Mesodermal cell (in vitro differentiated cells): ENCODE measurements at regions not wholly inside any gene's neighbourhood (a gene's known extent, or its start where the extent isn't known, plus 50 kb on each side); places are given as distances from the start of the nearest gene placed in this dataset.

ENCODE experiments used
- H3K27ac ChIP-seq: 2 replicates; pipeline ENCODE4 v1.7.0; 2013; ENCODE audit warnings: mild to moderate bottlenecking, low read depth, low read length, moderate library complexity; ENCODE audit not compliant: severe bottlenecking
- H3K36me3 ChIP-seq: 2 replicates; pipeline ENCODE4 v1.7.1; 2013; ENCODE audit warnings: mild to moderate bottlenecking, low read length, moderate library complexity; ENCODE audit not compliant: control insufficient read depth, insufficient read depth
- H3K4me1 ChIP-seq: one replicate; pipeline ENCODE4 v1.7.1; 2013; ENCODE audit warnings: mild to moderate bottlenecking, low read length; ENCODE audit not compliant: insufficient read depth, control insufficient read depth, poor library complexity, severe bottlenecking
- H3K4me3 ChIP-seq: 2 replicates; pipeline ENCODE4 v1.7.0; 2013; ENCODE audit warnings: low read length, control low read depth, mild to moderate bottlenecking; ENCODE audit not compliant: insufficient read depth, poor library complexity, severe bottlenecking; ENCODE audit errors: extremely low read depth
- H3K9me3 ChIP-seq: 2 replicates; pipeline ENCODE4 v1.7.1; 2013; ENCODE audit warnings: mild to moderate bottlenecking, low read length, moderate library complexity; ENCODE audit not compliant: control insufficient read depth
- WGBS, 2 experiments: methylation state at CpG; one replicate each; pipeline ENCODE4 v1.1.5; 2013; ENCODE audit warnings: missing lambda C conversion rate in 2 of 2; ENCODE audit not compliant: insufficient coverage in 2 of 2; 5-methylcytosine and 5-hydroxymethylcytosine counted together

DNA sequence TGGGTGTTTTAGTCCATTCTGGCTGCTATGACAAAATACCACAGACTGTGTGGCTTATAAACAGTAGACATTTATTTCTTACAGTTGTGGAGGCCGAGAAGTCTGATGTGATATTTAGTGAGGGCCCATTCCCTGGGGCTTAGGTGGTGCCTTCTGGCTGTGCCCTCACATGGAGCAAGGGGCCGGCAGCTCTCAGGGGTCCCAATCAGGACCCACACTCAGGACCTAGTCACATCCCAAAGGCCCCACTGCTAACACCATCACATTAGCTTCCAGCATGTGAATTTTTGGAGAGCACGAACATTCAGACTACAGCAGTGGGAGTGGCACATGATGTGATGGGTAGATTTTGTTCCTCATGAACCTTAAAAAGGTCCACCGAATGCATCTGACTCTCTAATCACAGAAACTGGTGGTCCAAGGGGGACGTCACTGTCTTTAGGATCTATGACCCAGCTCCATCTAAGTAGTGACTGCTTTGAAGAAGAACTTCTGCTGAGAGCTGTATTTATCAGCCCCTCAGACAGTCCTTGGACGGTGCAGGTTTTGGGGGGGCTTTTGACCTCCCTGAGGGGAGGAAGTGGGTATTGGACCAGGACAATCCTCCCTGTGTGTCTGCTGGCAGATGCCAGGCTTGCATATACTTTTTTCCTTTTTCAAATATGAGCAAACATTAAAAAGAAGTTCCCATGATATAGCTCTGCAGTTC lies 154.5 kb upstream of the ZNF32 start:
- 60 to 100% methylated on average over 1 to 2 of the region's 6 CpGs for WGBS, 2 experiments
- H3K4me1 ChIP-seq = no peaks in the 10 kb centered on the region
- H3K27ac ChIP-seq = no peak overlapping the region
- no peaks in the 10 kb centered on the region for H3K9me3 ChIP-seq
- H3K36me3 ChIP-seq = no peaks in the 10 kb centered on the region
- H3K4me3 ChIP-seq = no peak overlapping the region

DNA sequence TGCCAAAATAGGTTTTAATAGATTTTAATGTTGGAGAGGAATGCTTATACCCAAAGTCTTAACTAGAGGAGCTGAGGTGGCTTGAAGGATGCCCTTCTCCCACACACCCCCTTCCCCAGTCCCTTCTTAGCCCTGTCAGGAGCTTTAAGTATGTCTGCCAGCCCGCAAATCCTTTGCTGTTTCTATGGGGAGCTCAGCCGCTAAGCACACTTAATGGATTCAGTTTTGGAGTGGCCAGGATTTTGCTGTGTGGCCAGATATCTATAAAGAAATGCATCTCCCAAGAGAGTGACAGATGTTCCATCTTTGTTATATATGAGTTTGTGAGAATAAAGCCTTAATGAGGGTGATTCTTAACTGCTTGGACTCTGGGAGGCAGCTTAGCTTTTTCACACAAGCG lies 152.9 kb upstream of the ZNF32 start:
- H3K36me3 ChIP-seq = no peaks in the 10 kb centered on the region
- no peaks in the 10 kb centered on the region for H3K9me3 ChIP-seq
- no peak overlapping the region for H3K27ac ChIP-seq
- 71 to 100% methylated on average over 1 of the region's 3 CpGs for WGBS, 2 experiments
- H3K4me3 ChIP-seq = no peak overlapping the region
- no peaks in the 10 kb centered on the region for H3K4me1 ChIP-seq

DNA sequence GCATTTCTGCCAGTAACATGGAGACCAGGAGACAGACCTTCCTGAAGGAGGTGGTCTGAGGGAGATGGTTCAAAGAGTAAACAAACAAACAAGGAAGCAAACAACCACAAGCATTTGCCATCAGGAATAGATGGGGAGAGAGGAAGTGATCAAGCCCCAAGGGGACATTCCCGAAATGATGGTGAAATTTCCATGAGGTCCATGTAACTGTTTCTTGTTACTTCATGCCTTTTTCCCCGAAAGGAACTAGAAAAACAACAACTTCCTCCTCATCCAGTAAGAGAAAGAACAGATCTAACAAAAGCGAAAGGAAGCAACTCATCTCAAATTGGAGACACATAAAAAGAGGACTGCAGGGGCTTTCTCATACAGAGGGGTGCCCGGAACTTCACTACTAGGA lies 152.5 kb upstream of the ZNF32 start:
- H3K4me3 ChIP-seq = no peak overlapping the region
- 93 to 97% methylated on average over 1 to 3 of the region's 4 CpGs for WGBS, 2 experiments

DNA sequence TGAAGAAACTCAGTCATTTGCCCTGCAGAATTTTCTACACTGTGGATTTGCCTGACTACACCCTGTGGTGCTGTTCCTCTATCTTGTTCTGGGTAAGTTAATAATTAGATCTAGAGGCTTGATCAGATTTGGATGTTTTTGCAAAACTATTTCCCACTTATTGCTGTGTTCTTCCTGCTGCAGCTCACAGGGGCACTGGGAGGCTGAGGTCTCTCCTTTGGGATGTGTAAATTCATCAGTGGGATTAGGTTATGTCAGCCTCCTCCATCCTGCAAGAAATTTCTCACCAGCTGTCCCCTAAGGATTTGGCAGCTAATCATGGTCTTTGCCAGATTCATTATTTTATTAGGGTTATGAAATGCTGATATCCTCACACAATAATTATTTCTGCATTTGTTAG lies 148.1 kb upstream of the ZNF32 start:
- H3K4me1 ChIP-seq = no peaks in the 10 kb centered on the region
- no peak overlapping the region for H3K27ac ChIP-seq
- no peaks in the 10 kb centered on the region for H3K9me3 ChIP-seq
- no peaks in the 10 kb centered on the region for H3K36me3 ChIP-seq
- H3K4me3 ChIP-seq = no peak overlapping the region

More for the DNA sequence above, 152.5 kb upstream of the ZNF32 start:
- Histone ChIP-seq H3K9me3 (no peaks in the 10 kb centered on the region), H3K36me3 (no peaks in the 10 kb centered on the region), H3K27ac (no peak overlapping the region), H3K4me1 (no peaks in the 10 kb centered on the region)

DNA sequence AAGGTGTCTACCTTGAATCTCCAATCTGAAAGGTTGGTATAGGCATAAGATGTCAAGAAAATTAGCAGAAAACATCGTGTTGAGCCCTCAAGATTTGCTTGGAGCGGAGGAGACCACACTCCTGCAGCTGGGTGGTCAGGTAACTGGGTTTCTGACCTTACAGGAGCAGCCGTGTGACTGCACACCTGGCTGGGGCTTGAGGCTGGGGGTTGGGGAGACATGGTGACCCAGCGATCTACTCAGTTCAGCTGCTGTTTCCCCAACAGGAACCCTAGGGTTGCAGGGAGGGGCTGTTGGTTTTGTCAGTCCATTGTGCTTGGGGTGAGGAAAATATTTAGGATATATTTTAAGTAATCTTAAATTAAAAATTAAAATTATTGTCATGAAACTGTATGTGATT lies 147.0 kb upstream of the ZNF32 start:
- no peaks in the 10 kb centered on the region for H3K9me3 ChIP-seq
- no peak overlapping the region for H3K27ac ChIP-seq
- no peaks in the 10 kb centered on the region for H3K4me1 ChIP-seq
- no peaks in the 10 kb centered on the region for H3K36me3 ChIP-seq
- no peak overlapping the region for H3K4me3 ChIP-seq
- WGBS, 2 experiments = 88 to 92% methylated on average over 2 of the region's 4 CpGs

DNA sequence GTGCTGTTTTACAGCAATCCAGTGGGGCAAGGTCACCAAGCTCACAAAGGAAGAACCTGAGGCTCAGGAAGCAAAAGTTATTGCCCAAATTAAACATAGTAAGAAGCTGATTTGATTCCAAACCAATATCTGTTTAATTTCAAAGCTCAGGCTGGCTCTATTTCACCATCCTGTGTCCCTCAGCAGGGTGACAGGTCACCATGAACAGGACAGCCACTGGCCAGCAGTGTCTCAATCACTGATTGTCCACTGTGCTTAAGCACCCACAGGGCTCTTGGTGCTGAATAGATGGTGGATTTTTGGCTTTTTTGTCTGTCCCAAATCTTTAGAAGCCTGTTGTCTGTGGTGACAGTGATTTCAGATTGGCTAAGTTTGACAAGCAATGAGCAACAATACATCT lies 146.4 kb upstream of the ZNF32 start:
- H3K9me3 ChIP-seq = no peaks in the 10 kb centered on the region
- H3K4me3 ChIP-seq = no peak overlapping the region
- no peak overlapping the region for H3K27ac ChIP-seq
- H3K36me3 ChIP-seq = no peaks in the 10 kb centered on the region
- no peaks in the 10 kb centered on the region for H3K4me1 ChIP-seq

DNA sequence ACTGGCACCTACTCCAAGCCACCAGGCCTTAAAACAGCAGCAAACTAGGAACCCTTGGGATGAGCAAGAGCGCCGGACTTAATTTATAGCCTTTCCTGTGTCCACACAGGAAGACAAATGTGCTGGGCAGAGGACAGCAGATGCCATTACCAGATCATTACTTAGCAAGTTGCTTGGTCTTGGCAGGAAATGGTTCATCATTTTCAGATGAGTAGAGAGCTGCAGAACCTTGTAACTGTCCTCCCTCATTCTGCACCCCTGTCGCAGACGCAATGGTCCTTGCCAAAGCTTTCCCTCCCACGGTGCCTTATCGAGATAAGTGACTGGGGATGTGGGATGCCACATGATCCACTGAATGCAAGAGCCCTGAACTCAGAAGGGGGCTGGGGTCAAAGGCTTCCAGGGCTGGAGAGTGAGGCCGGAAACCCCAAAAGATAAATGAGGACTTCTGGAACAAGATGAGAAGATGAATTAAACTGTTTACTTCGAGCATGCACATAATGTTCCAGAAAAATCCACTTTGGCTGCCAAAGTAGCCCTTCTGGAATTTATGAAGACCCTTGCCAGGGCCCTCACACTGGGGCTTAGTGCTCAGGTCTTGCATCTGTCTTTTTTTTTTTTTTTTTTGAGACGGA lies 145.6 kb upstream of the ZNF32 start:
- Histone ChIP-seq H3K9me3 (no peaks in the 10 kb centered on the region), H3K4me1 (no peaks in the 10 kb centered on the region), H3K4me3 (no peak overlapping the region), H3K36me3 (no peaks in the 10 kb centered on the region), H3K27ac (no peak overlapping the region)
- WGBS, 2 experiments = 96 to 99% methylated on average over 5 to 6 of the region's 9 CpGs

DNA sequence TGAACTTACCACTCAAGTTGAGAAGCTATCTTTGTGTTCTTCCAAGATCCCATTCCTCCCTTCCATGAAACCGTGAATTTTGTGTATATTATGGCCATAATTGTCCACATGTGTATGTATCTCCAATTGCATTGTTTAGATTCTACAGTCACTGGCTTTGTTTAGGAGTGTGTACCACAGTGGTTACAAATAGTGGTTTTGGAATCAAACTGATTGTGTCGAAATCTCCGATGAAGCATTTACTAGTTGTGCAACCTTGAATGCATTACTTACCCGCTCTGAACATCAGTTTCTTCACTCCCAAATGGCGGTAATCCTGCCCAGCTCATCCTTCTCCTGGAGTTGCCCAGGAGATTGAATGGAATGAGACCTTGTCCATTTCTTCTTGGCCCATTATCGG lies 145.0 kb upstream of the ZNF32 start:
- 96 to 98% methylated on average over 5 of the region's 6 CpGs for WGBS, 2 experiments
- no peaks in the 10 kb centered on the region for H3K36me3 ChIP-seq
- H3K27ac ChIP-seq = no peak overlapping the region
- no peaks in the 10 kb centered on the region for H3K4me1 ChIP-seq
- no peaks in the 10 kb centered on the region for H3K9me3 ChIP-seq
- no peak overlapping the region for H3K4me3 ChIP-seq

DNA sequence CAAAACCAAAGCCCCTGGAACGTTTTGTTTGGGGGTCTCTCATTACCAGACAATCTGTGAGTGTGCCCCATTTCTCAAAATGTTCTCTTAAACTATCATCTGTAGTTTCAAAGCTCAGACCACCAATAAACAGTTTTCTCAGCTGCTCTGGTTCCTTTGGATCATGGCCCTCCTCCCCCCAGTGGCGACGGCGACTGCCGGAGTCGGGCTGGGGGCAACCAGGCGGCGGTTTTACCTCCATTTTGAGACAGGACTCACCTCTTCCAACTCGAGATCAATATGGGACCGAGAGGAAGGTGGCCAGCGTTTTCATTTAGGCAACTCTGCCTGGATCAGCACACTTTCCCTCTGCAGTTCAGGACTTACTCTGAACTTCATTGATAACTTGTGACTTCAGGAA lies 141.5 kb upstream of the ZNF32 start:
- Histone ChIP-seq H3K27ac (no peak overlapping the region), H3K36me3 (no peaks in the 10 kb centered on the region), H3K4me3 (no peak overlapping the region), H3K4me1 (no peaks in the 10 kb centered on the region), H3K9me3 (no peaks in the 10 kb centered on the region)
- 86 to 88% methylated on average over 10 to 11 of the region's 11 CpGs for WGBS, 2 experiments

DNA sequence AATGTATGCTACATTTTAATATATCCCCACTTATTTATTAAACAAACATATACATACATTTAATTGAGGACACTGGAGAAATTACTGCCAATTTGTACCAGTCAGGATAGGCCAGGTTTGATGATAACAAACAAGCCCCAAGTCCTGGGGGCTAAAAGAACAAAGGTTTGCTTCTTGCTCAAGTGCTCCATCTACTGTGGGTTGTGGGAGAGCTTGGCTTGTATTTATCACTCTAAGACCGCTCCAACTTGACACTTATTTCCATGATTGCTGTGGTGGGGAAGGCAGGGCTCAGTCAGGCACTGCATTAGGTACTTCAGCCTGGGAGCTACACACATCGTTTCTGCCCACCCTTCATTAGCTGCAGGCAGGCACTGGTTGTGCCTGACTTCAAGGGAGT lies 136.6 kb upstream of the ZNF32 start:
- no peak overlapping the region for H3K4me3 ChIP-seq
- H3K9me3 ChIP-seq = no peaks in the 10 kb centered on the region
- H3K27ac ChIP-seq = no peak overlapping the region
- peaks cover 5% of the 10 kb centered on the region for H3K4me1 ChIP-seq
- WGBS, 2 experiments = 80 to 100% methylated on average over 1 of the region's 2 CpGs
- no peaks in the 10 kb centered on the region for H3K36me3 ChIP-seq

DNA sequence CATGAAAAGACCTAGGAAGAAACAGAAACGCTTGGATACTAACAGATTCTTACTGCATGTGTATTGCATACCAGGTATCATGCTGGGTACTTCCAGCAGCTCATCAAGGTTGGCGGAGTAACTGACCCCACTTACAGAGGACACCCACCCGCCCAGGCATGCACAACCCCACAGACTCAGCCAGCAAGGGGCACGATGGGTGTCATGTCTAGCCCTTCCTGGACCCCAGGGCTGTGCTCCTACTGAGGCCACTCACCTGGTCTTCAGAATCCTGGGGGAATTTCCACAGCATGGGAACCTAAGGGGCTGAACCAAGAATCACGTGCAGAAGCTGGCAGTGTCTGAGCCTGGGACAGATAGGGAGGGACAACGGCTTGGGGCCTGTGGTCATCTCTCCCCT lies 134.1 kb upstream of the ZNF32 start:
- no peak overlapping the region for H3K4me3 ChIP-seq
- no peaks in the 10 kb centered on the region for H3K9me3 ChIP-seq
- WGBS, 2 experiments = 89 to 94% methylated on average over 4 to 5 of the region's 6 CpGs
- peaks cover 5% of the 10 kb centered on the region for H3K4me1 ChIP-seq
- H3K36me3 ChIP-seq = no peaks in the 10 kb centered on the region
- no peak overlapping the region for H3K27ac ChIP-seq
